GM10266 (cell line): ENCODE measurements at regions not wholly inside any gene's neighbourhood (a gene's known extent, or its start where the extent isn't known, plus 50 kb on each side); places are given as distances from the start of the nearest gene placed in this dataset.

Experiments used
- DNase-seq: peaks from one replicate; pipeline ENCODE4 v3.0.0; 2012; ENCODE audit errors: extremely low spot score
- CTCF ChIP-seq: IDR thresholded peaks from 2 replicates; pipeline ENCODE4 v1.5.1; 2012; ENCODE audit warnings: mild to moderate bottlenecking, low read depth; ENCODE audit not compliant: control insufficient read depth, insufficient read depth; ENCODE audit errors: missing control alignments

- TF ChIP-seq CTCF = no peak
- DNase-seq = no peak
These were observed 395.9 kb downstream of the CDH26 start for GRCh38 chr20:60354024-60354580.

- TF ChIP-seq CTCF = no peak
- DNase-seq = no peak
These were observed 399.9 kb downstream of the CDH26 start for GRCh38 chr20:60358101-60358500.

GRCh38 chr20:60359010-60359409 is 400.8 kb downstream of the CDH26 start:
- no peak for DNase-seq
- TF ChIP-seq CTCF = no peak

DNA sequence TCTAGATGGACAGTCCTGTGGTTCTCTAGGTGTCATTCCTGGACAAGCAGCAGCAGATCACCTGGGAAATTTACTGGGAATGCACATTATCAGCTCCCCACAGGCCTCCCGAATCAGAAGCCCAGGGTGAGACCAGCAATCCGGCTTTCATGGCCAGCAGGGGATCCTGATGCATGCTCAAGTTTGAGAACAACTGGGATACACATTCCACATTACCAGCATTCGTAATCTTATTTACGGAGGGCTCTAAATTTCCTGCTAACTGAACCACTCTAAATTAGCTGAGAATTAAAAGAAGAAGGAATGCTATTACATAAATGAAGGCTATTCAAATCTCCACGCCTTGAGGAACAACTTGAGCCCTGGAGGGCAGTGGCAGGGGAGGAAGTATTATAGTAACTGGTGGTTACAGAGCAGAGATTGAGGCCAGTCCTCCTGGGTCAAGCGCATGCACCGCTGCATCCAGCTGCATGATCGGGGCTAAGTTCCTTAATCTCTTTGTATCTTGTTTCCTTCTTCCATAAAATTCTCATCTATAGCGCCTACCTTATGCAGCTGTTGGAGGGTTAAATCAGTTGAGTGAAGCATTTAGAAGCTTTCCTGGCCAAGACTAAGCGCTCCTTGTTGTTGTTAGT is 403.7 kb downstream of the CDH26 start:
- no peak for DNase-seq
- TF ChIP-seq CTCF = no peak

DNA sequence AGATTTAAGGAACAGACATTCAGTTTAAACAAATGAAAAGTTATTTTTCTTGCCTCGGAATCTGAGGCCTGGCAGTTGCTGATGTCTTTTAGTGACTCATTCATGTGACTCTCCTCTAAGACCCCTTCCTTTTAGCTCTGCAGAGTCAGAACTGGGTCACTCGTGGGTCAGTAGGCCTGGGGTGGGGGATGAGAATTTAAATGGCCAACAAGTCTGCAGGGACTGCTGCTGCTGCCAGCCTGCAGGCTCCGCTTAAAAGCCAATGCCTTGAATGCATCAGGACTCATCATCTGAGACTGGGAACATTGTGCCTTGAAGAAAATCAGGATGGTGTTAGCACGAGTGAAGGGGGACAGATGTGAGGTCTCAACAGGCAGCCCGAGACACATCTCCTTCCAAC is 404.3 kb downstream of the CDH26 start:
- no peak for TF ChIP-seq CTCF
- DNase-seq = no peak

- DNase-seq = no peak
- TF ChIP-seq CTCF = no peak
These were observed 405.5 kb downstream of the CDH26 start for GRCh38 chr20:60363698-60364097.

GRCh38 chr20:60365064-60365666 is 406.9 kb downstream of the CDH26 start:
- DNase-seq = no peak
- no peak for TF ChIP-seq CTCF
